HCT116 (cell line): ENCODE measurements at regions not wholly inside any gene's neighbourhood (a gene's known extent, or its start where the extent isn't known, plus 50 kb on each side); places are given as distances from the start of the nearest gene placed in this dataset.

Experiments used
- CTCF ChIP-seq, 3 experiments: fragments of 200-600 bp in 1 of 3; sonication (generic) in 1 of 3; IDR thresholded peaks in 2 of 3; conservative IDR thresholded peaks in 1 of 3; 2 replicates each; pipeline ENCODE4 v1.5.1; 2012 to 2017; ENCODE audit warnings: low read depth in 2 of 3, low read length in 2 of 3, antibody characterized with exemption in 1 of 3, borderline replicate concordance in 1 of 3, control low read depth in 1 of 3, mild to moderate bottlenecking in 1 of 3, mixed read lengths in 1 of 3, mixed run types in 1 of 3, moderate library complexity in 1 of 3; ENCODE audit not compliant: insufficient read depth in 1 of 3
- EZH2 ChIP-seq: fragments of 200-600 bp; sonication (generic); IDR thresholded peaks from 2 replicates; pipeline ENCODE4 v1.6.1; 2017; ENCODE audit warnings: antibody characterized with exemption, mixed run types
- EZH2phosphoT487 ChIP-seq: fragments of 200-600 bp; IDR thresholded peaks from 2 replicates; pipeline ENCODE4 v1.6.1; 2018; ENCODE audit warnings: antibody characterized with exemption, borderline replicate concordance
- JUND ChIP-seq: IDR thresholded peaks from 2 replicates; pipeline ENCODE4 v1.6.1; 2012
- POLR2A ChIP-seq: IDR thresholded peaks from 2 replicates; pipeline ENCODE4 v1.7.0; 2011; ENCODE audit warnings: borderline replicate concordance; ENCODE audit not compliant: insufficient read depth, insufficient read length; ENCODE audit errors: extremely low read depth
- POLR2AphosphoS5 ChIP-seq: IDR thresholded peaks from 2 replicates; pipeline ENCODE4 v1.6.1; 2011; ENCODE audit warnings: mild to moderate bottlenecking, low read depth, low read length, moderate library complexity
- RAD21 ChIP-seq: IDR thresholded peaks from 2 replicates; pipeline ENCODE4 v1.6.1; 2012; ENCODE audit warnings: low read depth, mild to moderate bottlenecking
- SIN3A ChIP-seq: IDR thresholded peaks from 2 replicates; pipeline ENCODE4 v1.6.1; 2012; ENCODE audit warnings: low read depth
- SP1 ChIP-seq: IDR thresholded peaks from 2 replicates; pipeline ENCODE4 v1.6.1; 2012; ENCODE audit warnings: low read depth
- SRF ChIP-seq: IDR thresholded peaks from 2 replicates; pipeline ENCODE4 v1.6.1; 2012; ENCODE audit warnings: low read depth
- YY1 ChIP-seq: IDR thresholded peaks from 2 replicates; pipeline ENCODE4 v1.6.1; 2011; ENCODE audit warnings: low read length, low read depth, moderate library complexity, mild to moderate bottlenecking; ENCODE audit not compliant: insufficient replicate concordance; ENCODE audit errors: extremely low read depth
- ZFX ChIP-seq: fragments of 450-650 bp; IDR thresholded peaks from 2 replicates; pipeline ENCODE4 v1.6.1; 2017
- ZNF274 ChIP-seq: fragments of 200-500 bp; sonication (Bioruptor generic); IDR thresholded peaks from 2 replicates; pipeline ENCODE4 v1.6.1; 2014; ENCODE audit warnings: mild to moderate bottlenecking, low read depth, low read length, inconsistent platforms
- TF ChIP-seq, protein P1 (sequence below): IDR thresholded peaks from 2 replicates; pipeline ENCODE4 v1.6.1; 2012

DNA sequence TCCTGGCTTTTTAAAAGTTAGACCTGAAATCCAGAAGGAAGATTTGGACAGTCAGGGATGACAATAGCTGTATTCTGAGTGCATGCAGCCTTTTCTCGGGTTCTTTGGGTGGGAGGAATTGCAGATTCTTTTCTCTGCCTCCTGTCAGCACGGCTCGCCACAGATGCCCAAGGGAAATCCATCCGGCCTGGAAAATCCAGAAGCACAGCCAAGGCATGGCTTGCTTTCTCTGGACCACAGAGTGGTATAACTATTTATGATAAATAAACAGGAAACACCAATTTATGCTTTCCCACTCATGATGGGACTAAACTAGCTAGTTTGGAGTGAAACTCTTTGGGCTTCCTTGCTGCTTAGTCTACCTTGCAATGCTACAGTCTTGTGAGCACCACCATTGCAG is 59.1 kb downstream of the C9orf152 start:
- no peak for TF ChIP-seq EZH2
- TF ChIP-seq CTCF (IDR thresholded peaks at IDR 0.05 in 2 of 3, conservative IDR thresholded peaks at IDR 0.05 in 1 of 3; ENCODE audit: borderline replicate concordance in 1 of 3, insufficient read depth in 1 of 3, low read depth in 2 of 3, low read length in 2 of 3), result no peak
- no peak for TF ChIP-seq POLR2AphosphoS5
- no peak for TF ChIP-seq POLR2A
- TF ChIP-seq SIN3A, result no peak
- no peak for TF ChIP-seq SP1
- TF ChIP-seq ZFX, result no peak
- TF ChIP-seq YY1, result no peak
- TF ChIP-seq JUND, result no peak
- no peak for TF ChIP-seq ZNF274
- TF ChIP-seq SRF, result no peak
- TF ChIP-seq, protein P1, sequence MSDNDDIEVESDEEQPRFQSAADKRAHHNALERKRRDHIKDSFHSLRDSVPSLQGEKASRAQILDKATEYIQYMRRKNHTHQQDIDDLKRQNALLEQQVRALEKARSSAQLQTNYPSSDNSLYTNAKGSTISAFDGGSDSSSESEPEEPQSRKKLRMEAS, result no peak
- no peak for TF ChIP-seq RAD21
- TF ChIP-seq EZH2phosphoT487, result no peak
